NCI-H1105 treated with DMSO at 0.1 percent for 48 hours (cell line): ENCODE measurements at regions not wholly inside any gene's neighbourhood (a gene's known extent, or its start where the extent isn't known, plus 50 kb on each side); places are given as distances from the start of the nearest gene placed in this dataset.
A peak's percentile ranks its signal among the peaks of the same experiment; 100 is the strongest.

Experiments used
- DNase-seq: peaks from one replicate; lab custom pipeline; 2025; lab: John Stamatoyannopoulos, UW

GRCh38 chr12:107553211-107553765, 132.3 kb upstream of the PWP1 start:
- DNase-seq: no peak

GRCh38 chr12:107554941-107555340, 130.7 kb upstream of the PWP1 start:
- DNase-seq: no peak

- no peak for DNase-seq
Measured at GRCh38 chr12:107557026-107557425, 128.6 kb upstream of the PWP1 start.

GRCh38 chr12:107557589-107558100, 128.0 kb upstream of the PWP1 start:
- no peak for DNase-seq

GRCh38 chr12:107558141-107558815, 127.3 kb upstream of the PWP1 start:
- peak; percentile 88 for DNase-seq

- DNase-seq: no peak
Measured at GRCh38 chr12:107558816-107559382, 126.7 kb upstream of the PWP1 start.

GRCh38 chr12:107560165-107560898, 125.3 kb upstream of the PWP1 start:
- no peak for DNase-seq

- DNase-seq: no peak
Measured at GRCh38 chr12:107560899-107561285, 124.7 kb upstream of the PWP1 start.

- peak; percentile 35 for DNase-seq
Measured at GRCh38 chr12:107564946-107565345, 120.7 kb upstream of the PWP1 start.

GRCh38 chr12:107565551-107565950, 120.0 kb upstream of the PWP1 start:
- DNase-seq: no peak

- DNase-seq: no peak
Measured at GRCh38 chr12:107567876-107568619, 117.6 kb upstream of the PWP1 start.

- no peak for DNase-seq
Measured at GRCh38 chr12:107568718-107569117, 116.9 kb upstream of the PWP1 start.

- no peak for DNase-seq
Measured at GRCh38 chr12:107570721-107571120, 114.9 kb upstream of the PWP1 start.

- no peak for DNase-seq
Measured at GRCh38 chr12:107571492-107571891, 114.1 kb upstream of the PWP1 start.

GRCh38 chr12:107574691-107575090, 110.9 kb upstream of the PWP1 start:
- DNase-seq: no peak

- no peak for DNase-seq
Measured at GRCh38 chr12:107580750-107581618, 104.6 kb upstream of the PWP1 start.

- DNase-seq: no peak
Measured at GRCh38 chr12:107581619-107582015, 104.0 kb upstream of the PWP1 start.

GRCh38 chr12:107583551-107583950, 102.0 kb upstream of the PWP1 start:
- no peak for DNase-seq

- no peak for DNase-seq
Measured at GRCh38 chr12:107584563-107584962, 101.0 kb upstream of the PWP1 start.

- no peak for DNase-seq
Measured at GRCh38 chr12:107586256-107586970, 99.2 kb upstream of the PWP1 start.
